Panc1 (cell line): ENCODE measurements at regions not wholly inside any gene's neighbourhood (a gene's known extent, or its start where the extent isn't known, plus 50 kb on each side); places are given as distances from the start of the nearest gene placed in this dataset.
"Not testable (repeated sequence)": the region's sequence is repeated elsewhere in the genome, so short reads cannot be mapped to it uniquely, and the experiment has no call there.

Experiments used
- ATAC-seq: fragments of 200-7000 bp; cut with Tn5 transposase; 2 replicates; pipeline ENCODE4 v1.9.1; 2020; ENCODE audit warnings: mild to moderate bottlenecking, moderate library complexity
- BruUV-seq: library from RNA; stranded (reverse); fragments of 400-500 nt; replicated peaks from 2 replicates; lab custom pipeline; 2021; lab: Mats Ljungman, UMichigan
- CTCF ChIA-PET: fragments of 300-600 bp; sonication (Branson Sonifier 250); formaldehyde crosslinking; loops from one replicate; lab custom pipeline; 2022; ENCODE audit warnings: antibody characterized with exemption; lab: Charles Lee
- POLR2A ChIA-PET: fragments of 300-600 bp; sonication (Branson Sonifier 250); formaldehyde crosslinking; loops from one replicate; lab custom pipeline; 2022; ENCODE audit warnings: antibody characterized with exemption; lab: Charles Lee
- DNase-seq: peaks from one replicate; pipeline ENCODE4 v3.0.0-alpha.2; 2010; ENCODE audit warnings: low read depth, low spot score
- H3K27ac ChIP-seq: 2 replicates; pipeline ENCODE4 v1.5.1; 2011; ENCODE audit warnings: mild to moderate bottlenecking, low read length, inconsistent platforms
- H3K27me3 ChIP-seq: fragments of 200-500 bp; sonication (Bioruptor generic); 2 replicates; pipeline ENCODE4 v1.6.0; 2014; ENCODE audit warnings: low read length, inconsistent platforms; ENCODE audit not compliant: control insufficient read depth, insufficient read depth
- H3K36me3 ChIP-seq: fragments of 200-500 bp; sonication (Bioruptor generic); 2 replicates; pipeline ENCODE4 v1.5.1; 2014; ENCODE audit warnings: inconsistent platforms, mild to moderate bottlenecking, low read length, moderate library complexity; ENCODE audit not compliant: control insufficient read depth, insufficient read depth
- H3K4me1 ChIP-seq: 2 replicates; pipeline ENCODE4 v1.5.1; 2011; ENCODE audit warnings: inconsistent platforms, mild to moderate bottlenecking, low read length, moderate library complexity; ENCODE audit not compliant: control insufficient read depth, insufficient read depth
- H3K4me3 ChIP-seq, 2 experiments: 2 replicates each; pipeline ENCODE4 v1.5.1; 2011 to 2012; ENCODE audit warnings: low read depth in 2 of 2, low read length in 2 of 2, mild to moderate bottlenecking in 2 of 2, inconsistent platforms in 1 of 2, moderate library complexity in 1 of 2
- H3K9me3 ChIP-seq: fragments of 200-500 bp; sonication (Bioruptor generic); 2 replicates; pipeline ENCODE4 v1.5.1; 2014; ENCODE audit warnings: low read depth, mild to moderate bottlenecking, inconsistent platforms, low read length, moderate library complexity; ENCODE audit not compliant: control insufficient read depth, insufficient read depth
- POLR2AphosphoS5 ChIP-seq: IDR thresholded peaks from 2 replicates; pipeline ENCODE4 v1.6.1; 2012; ENCODE audit warnings: mild to moderate bottlenecking, low read depth, low read length, moderate library complexity
- SIN3A ChIP-seq: IDR thresholded peaks from 2 replicates; pipeline ENCODE4 v1.6.1; 2012; ENCODE audit warnings: low read depth, mild to moderate bottlenecking, low read length, moderate library complexity, borderline replicate concordance; ENCODE audit not compliant: insufficient read depth
- in situ Hi-C: cut with HindIII; loops from 2 replicates; pipeline ENCODE4 v1.10.0; 2016; ENCODE audit warnings: low sequenced_read_pairs, low pct_unique_long_range_greater_than_20kb
- intact Hi-C: fragments of 100-400 bp; cut with micrococcal nuclease; formaldehyde crosslinking; loops from one replicate; pipeline ENCODE4 v1.10.0; 2022; ENCODE audit not compliant: unreplicated experiment
- TF ChIP-seq, protein P1 (sequence below): fragments of 450-650 bp; IDR thresholded peaks from 2 replicates; pipeline ENCODE4 v1.5.1; 2017; ENCODE audit warnings: mild to moderate bottlenecking
- TF ChIP-seq, protein P2 (sequence below), 2 experiments: IDR thresholded peaks; 2 replicates each; pipeline ENCODE4 v1.6.1; 2011 to 2012; ENCODE audit warnings: low read depth in 2 of 2, control low read depth in 1 of 2, low read length in 1 of 2, mild to moderate bottlenecking in 1 of 2, moderate library complexity in 1 of 2; ENCODE audit not compliant: insufficient read depth in 1 of 2

DNA sequence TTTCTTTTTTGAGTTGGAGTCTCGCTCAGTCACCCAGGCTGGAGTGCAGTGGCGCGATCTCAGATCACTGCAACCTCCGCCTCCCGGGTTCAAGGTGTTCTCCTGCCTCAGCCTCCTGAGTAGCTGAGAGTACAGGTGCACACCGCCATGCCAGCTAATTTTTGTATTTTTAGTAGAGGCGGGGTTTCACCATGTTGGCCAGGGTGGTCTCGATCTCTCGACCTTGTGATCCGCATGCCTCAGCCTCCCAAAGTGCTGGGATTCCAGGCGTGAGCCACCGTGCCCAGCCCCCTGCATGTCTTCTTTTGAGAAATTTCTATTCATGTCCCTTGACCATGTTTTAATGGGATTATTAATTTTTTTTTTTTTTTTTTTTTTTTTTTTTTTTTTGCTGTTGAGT lies 430.5 kb upstream of the DDX18 start:
- H3K36me3 ChIP-seq, intact Hi-C loops, BruUV-seq, H3K27ac ChIP-seq, CTCF ChIA-PET, H3K9me3 ChIP-seq, POLR2A ChIA-PET, ATAC-seq, H3K27me3 ChIP-seq, H3K4me3 ChIP-seq, in situ Hi-C loops, H3K4me1 ChIP-seq, DNase-seq: not testable (repeated sequence)

DNA sequence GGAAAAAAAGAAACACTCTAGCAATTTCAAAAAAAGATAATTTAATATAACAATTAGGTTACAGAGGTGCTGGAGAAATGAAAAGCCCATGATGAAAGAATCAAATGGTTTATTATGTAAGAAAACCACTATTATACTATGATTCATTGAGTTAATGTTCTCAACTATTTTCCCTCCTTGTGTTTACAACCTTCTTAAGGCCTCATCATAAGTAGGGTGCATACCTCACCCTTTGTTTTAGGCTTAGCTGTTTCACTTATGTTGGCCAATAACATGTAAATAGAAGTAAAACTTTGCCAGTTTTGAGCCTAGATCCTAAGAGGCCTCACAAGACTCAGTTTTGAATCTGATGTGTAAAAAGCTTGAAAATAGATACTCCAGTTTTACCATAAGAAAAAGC lies 418.3 kb upstream of the DDX18 start:
- H3K27ac ChIP-seq: no peak overlapping the region
- intact Hi-C loops: loop anchor here (10.0 kb wide), 1 partner anchor 59 kb away; no protein-coding TSS in a partner anchor
- POLR2A ChIA-PET: no interaction called here
- no peaks in the 10 kb centered on the region for H3K4me1 ChIP-seq
- no peaks in the 10 kb centered on the region for H3K36me3 ChIP-seq
- BruUV-seq: no TSS peak
- H3K9me3 ChIP-seq: no peaks in the 10 kb centered on the region
- ATAC-seq: no peak
- in situ Hi-C loops: no loop called here
- no peaks in the 10 kb centered on the region for H3K27me3 ChIP-seq
- no peak for DNase-seq
- TF ChIP-seq, protein P1, sequence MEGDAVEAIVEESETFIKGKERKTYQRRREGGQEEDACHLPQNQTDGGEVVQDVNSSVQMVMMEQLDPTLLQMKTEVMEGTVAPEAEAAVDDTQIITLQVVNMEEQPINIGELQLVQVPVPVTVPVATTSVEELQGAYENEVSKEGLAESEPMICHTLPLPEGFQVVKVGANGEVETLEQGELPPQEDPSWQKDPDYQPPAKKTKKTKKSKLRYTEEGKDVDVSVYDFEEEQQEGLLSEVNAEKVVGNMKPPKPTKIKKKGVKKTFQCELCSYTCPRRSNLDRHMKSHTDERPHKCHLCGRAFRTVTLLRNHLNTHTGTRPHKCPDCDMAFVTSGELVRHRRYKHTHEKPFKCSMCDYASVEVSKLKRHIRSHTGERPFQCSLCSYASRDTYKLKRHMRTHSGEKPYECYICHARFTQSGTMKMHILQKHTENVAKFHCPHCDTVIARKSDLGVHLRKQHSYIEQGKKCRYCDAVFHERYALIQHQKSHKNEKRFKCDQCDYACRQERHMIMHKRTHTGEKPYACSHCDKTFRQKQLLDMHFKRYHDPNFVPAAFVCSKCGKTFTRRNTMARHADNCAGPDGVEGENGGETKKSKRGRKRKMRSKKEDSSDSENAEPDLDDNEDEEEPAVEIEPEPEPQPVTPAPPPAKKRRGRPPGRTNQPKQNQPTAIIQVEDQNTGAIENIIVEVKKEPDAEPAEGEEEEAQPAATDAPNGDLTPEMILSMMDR: no peak
- TF ChIP-seq, protein P2, sequence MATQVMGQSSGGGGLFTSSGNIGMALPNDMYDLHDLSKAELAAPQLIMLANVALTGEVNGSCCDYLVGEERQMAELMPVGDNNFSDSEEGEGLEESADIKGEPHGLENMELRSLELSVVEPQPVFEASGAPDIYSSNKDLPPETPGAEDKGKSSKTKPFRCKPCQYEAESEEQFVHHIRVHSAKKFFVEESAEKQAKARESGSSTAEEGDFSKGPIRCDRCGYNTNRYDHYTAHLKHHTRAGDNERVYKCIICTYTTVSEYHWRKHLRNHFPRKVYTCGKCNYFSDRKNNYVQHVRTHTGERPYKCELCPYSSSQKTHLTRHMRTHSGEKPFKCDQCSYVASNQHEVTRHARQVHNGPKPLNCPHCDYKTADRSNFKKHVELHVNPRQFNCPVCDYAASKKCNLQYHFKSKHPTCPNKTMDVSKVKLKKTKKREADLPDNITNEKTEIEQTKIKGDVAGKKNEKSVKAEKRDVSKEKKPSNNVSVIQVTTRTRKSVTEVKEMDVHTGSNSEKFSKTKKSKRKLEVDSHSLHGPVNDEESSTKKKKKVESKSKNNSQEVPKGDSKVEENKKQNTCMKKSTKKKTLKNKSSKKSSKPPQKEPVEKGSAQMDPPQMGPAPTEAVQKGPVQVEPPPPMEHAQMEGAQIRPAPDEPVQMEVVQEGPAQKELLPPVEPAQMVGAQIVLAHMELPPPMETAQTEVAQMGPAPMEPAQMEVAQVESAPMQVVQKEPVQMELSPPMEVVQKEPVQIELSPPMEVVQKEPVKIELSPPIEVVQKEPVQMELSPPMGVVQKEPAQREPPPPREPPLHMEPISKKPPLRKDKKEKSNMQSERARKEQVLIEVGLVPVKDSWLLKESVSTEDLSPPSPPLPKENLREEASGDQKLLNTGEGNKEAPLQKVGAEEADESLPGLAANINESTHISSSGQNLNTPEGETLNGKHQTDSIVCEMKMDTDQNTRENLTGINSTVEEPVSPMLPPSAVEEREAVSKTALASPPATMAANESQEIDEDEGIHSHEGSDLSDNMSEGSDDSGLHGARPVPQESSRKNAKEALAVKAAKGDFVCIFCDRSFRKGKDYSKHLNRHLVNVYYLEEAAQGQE (IDR thresholded peaks at IDR 0.05; ENCODE audit: insufficient read depth in 1 of 2, low read depth in 2 of 2, low read length in 1 of 2): no peak
- no peak for TF ChIP-seq POLR2AphosphoS5
- CTCF ChIA-PET: no interaction called here
- H3K4me3 ChIP-seq: no peak overlapping the region

DNA sequence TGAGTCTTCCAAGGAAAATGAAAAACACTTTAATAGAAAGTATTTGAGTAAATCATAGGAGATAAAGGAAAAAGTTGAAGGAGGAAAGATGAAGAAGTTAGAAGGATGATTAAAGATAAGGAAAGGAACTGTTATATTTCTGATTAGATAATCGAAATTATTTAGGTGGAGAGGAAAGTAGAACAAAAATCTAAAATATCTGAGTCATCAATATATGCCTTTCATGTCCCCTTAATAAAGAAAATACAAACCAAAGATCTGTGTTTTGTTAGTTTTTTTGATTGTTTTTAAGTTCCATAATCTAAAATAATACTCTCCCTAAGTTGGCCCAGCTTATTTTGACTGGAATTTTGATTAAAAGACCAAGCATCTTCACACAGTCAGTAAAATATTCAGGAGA lies 412.9 kb upstream of the DDX18 start:
- DNase-seq (no peak), ATAC-seq (no peak)
- no peak for TF ChIP-seq SIN3A
- TF ChIP-seq, protein P2 (IDR thresholded peaks at IDR 0.05; ENCODE audit: insufficient read depth in 1 of 2, low read depth in 2 of 2, low read length in 1 of 2): no peak
- TF ChIP-seq, protein P1: no peak
- TF ChIP-seq POLR2AphosphoS5: no peak
- H3K36me3 ChIP-seq: no peaks in the 10 kb centered on the region
- no peaks in the 10 kb centered on the region for H3K9me3 ChIP-seq
- H3K27me3 ChIP-seq: no peaks in the 10 kb centered on the region
- intact Hi-C loops: no loop called here
- ChIA-PET POLR2A (no interaction called here), CTCF (no interaction called here)
- H3K4me3 ChIP-seq: no peak overlapping the region
- BruUV-seq: no TSS peak
- in situ Hi-C loops: no loop called here
- no peak overlapping the region for H3K27ac ChIP-seq
- no peaks in the 10 kb centered on the region for H3K4me1 ChIP-seq
